Gastroesophageal sphincter (tissue), 4 donors: ENCODE measurements at regions not wholly inside any gene's neighbourhood (a gene's known extent, or its start where the extent isn't known, plus 50 kb on each side); places are given as distances from the start of the nearest gene placed in this dataset.

ENCODE experiments used
- ATAC-seq: fragments of 150-250 bp; one replicate; pipeline ENCODE4 v1.9.1; 2016; ENCODE audit warnings: mild to moderate bottlenecking, moderate library complexity
- H3K27ac ChIP-seq, 4 donors: fragments of 200-600 bp; sonication (generic) in 3 of 4; 1 replicate in 3 of 4; 2 replicates in 1 of 4; pipeline ENCODE4 v1.5.1; 2016 to 2019
- H3K27me3 ChIP-seq: fragments of 200-600 bp; sonication (generic); one replicate; pipeline ENCODE4 v1.5.1; 2019
- H3K36me3 ChIP-seq, 2 donors: fragments of 200-600 bp; sonication (generic); one replicate each; pipeline ENCODE4 v1.5.1; 2019; ENCODE audit warnings: control low read depth in 1 of 2
- H3K4me1 ChIP-seq, 3 donors: fragments of 200-600 bp; sonication (generic); 1 replicate in 2 of 3; 2 replicates in 1 of 3; pipeline ENCODE4 v1.5.1; 2016 to 2019; ENCODE audit warnings: control low read depth in 2 of 3
- H3K4me3 ChIP-seq, 2 donors: fragments of 200-600 bp; sonication (generic); one replicate each; pipeline ENCODE4 v1.5.1; 2019; ENCODE audit warnings: mild to moderate bottlenecking in 1 of 2, moderate library complexity in 1 of 2
- H3K9me3 ChIP-seq, 3 donors: fragments of 200-600 bp; sonication (generic); one replicate each; pipeline ENCODE4 v1.5.1; 2017 to 2019; ENCODE audit warnings: control low read depth in 2 of 3
- EP300 ChIP-seq: sonication (generic); formaldehyde crosslinking; IDR thresholded peaks from one replicate; pipeline ENCODE4 v1.6.1; 2017; ENCODE audit warnings: antibody characterized with exemption, mild to moderate bottlenecking
- POLR2A ChIP-seq, 2 donors: fragments of 450-650 bp; IDR thresholded peaks; one replicate each; pipeline ENCODE4 v1.6.1; 2017; ENCODE audit warnings: antibody characterized with exemption in 2 of 2, mild to moderate bottlenecking in 2 of 2, moderate library complexity in 1 of 2
- POLR2AphosphoS5 ChIP-seq: sonication (generic); formaldehyde crosslinking; IDR thresholded peaks from one replicate; pipeline ENCODE4 v1.6.1; 2017; ENCODE audit warnings: antibody characterized with exemption
- WGBS, 2 donors: methylation state at CpG; one replicate each; pipeline ENCODE4 v1.1.5; 2018; ENCODE audit warnings: low coverage in 1 of 2; 5-methylcytosine and 5-hydroxymethylcytosine counted together
- TF ChIP-seq, protein P1 (sequence below), 4 experiments: fragments of 200-600 bp in 2 of 4; fragments of 450-650 bp in 2 of 4; sonication (generic) in 1 of 4; IDR thresholded peaks; one replicate each; pipeline ENCODE4 v1.5.1; 2017 to 2019; ENCODE audit warnings: antibody characterized with exemption in 4 of 4, mild to moderate bottlenecking in 2 of 4, moderate library complexity in 2 of 4

DNA sequence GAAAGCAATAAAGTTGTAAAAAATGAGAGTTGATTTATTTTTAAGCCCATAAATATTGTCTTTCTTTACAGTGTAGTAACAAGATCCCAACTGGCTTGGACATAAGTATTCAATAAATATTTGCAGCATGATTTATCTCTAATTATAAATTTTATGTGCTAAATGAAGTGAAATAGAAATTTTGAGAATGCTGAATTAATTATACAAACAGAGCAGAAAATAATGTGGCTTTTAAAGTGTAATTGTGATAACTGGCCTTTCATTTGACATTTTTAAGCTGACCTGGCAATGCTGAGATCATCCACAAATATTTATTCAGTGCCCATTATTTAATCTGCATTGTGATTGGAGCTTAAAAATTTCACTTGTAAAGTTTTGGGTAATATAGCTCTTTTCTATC, 201.6 kb upstream of the NAV3 start:
- Histone ChIP-seq H3K36me3 (no peaks in the 10 kb centered on the region), H3K27me3 (no peaks in the 10 kb centered on the region)
- no peak for TF ChIP-seq POLR2A (IDR thresholded peaks at IDR 0.05)

DNA sequence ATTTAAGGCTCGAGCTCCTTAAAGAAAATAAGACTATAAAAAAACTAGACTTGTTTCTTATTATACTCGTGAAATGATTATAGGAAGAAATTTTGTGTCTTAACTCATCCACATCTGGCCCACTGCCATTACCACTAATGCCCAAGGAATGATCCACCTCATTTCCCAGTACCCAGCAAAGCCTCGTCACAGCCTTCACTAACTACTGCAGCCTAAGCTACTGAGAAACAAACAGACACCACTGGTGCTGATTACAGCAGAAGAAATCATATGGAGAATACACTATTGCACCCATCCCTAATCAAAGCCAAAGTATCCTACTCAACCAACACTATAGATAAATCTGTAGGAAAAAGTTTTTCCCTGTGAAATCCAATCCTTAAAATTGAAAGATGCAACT, 205.3 kb upstream of the NAV3 start:
- Histone ChIP-seq H3K36me3 (no peaks in the 10 kb centered on the region), H3K27me3 (no peaks in the 10 kb centered on the region), H3K4me1 (no peaks in the 10 kb centered on the region), H3K4me3 (no peak overlapping the region), H3K9me3 (no peaks in the 10 kb centered on the region), H3K27ac (no peak overlapping the region)
- WGBS, 2 donors, result 65% methylated on average over 3 of the region's 3 CpGs
- no peak for ATAC-seq
- TF ChIP-seq POLR2AphosphoS5 (no peak), EP300 (no peak), POLR2A (IDR thresholded peaks at IDR 0.05) (no peak)
- TF ChIP-seq, protein P1, sequence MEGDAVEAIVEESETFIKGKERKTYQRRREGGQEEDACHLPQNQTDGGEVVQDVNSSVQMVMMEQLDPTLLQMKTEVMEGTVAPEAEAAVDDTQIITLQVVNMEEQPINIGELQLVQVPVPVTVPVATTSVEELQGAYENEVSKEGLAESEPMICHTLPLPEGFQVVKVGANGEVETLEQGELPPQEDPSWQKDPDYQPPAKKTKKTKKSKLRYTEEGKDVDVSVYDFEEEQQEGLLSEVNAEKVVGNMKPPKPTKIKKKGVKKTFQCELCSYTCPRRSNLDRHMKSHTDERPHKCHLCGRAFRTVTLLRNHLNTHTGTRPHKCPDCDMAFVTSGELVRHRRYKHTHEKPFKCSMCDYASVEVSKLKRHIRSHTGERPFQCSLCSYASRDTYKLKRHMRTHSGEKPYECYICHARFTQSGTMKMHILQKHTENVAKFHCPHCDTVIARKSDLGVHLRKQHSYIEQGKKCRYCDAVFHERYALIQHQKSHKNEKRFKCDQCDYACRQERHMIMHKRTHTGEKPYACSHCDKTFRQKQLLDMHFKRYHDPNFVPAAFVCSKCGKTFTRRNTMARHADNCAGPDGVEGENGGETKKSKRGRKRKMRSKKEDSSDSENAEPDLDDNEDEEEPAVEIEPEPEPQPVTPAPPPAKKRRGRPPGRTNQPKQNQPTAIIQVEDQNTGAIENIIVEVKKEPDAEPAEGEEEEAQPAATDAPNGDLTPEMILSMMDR (IDR thresholded peaks at IDR 0.05), result no peak

More for the DNA sequence above, 201.6 kb upstream of the NAV3 start:
- no peak overlapping the region for H3K27ac ChIP-seq
- no peaks in the 10 kb centered on the region for H3K4me1 ChIP-seq
- H3K4me3 ChIP-seq, result no peak overlapping the region
- ATAC-seq, result no peak
- H3K9me3 ChIP-seq, result no peaks in the 10 kb centered on the region

DNA sequence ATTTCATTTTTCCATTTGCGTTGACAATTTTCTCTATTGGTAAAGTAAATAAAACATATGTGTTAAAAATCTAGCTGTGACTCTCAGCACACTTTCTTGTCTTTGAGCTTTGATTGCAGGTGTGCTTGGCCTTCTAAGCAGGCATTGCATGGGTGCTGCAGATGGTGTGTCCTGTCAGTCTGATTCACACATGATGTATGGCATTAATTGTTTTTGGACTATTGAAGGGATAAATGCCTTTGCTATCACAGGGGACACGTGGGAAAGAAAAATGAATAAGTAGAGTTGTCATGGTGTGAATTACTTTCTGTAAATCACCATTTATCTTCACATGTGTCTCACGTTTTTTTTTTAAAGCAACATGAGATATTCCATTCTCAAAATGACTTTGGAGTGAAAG, 211.3 kb upstream of the NAV3 start:
- no peak for TF ChIP-seq EP300
- no peak for TF ChIP-seq POLR2AphosphoS5
- TF ChIP-seq, protein P1 (IDR thresholded peaks at IDR 0.05), result no peak
- TF ChIP-seq POLR2A (IDR thresholded peaks at IDR 0.05), result no peak
- Histone ChIP-seq H3K27me3 (no peaks in the 10 kb centered on the region), H3K36me3 (no peaks in the 10 kb centered on the region), H3K4me1 (no peaks in the 10 kb centered on the region), H3K9me3 (peaks cover 0 to 16% (median 0%) of the 10 kb centered on the region in 3 donors), H3K27ac (no peak overlapping the region), H3K4me3 (no peak overlapping the region)
- WGBS, 2 donors, result 46 to 48% methylated on average over 3 of the region's 3 CpGs
- ATAC-seq, result no peak

DNA sequence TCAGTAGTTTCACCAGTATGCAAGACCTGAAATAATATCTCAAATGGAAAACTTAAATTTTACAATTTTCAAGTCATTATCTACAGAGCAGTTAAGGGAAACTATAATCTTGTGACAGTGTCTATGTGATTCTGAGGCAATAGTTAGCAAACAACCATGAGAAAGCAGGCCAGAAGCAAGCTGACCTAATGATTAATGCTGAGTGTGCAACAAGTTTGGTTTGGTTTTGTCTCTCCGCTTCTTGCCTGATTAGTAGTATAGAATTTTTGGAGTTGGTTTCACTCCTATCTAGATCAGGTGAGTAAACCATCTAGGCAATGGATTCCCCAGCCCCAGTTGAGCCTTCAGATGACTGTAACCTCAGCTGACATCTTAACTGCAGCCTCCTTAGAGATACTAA, 212.9 kb upstream of the NAV3 start:
- Histone ChIP-seq H3K36me3 (no peaks in the 10 kb centered on the region), H3K27me3 (no peaks in the 10 kb centered on the region), H3K9me3 (peaks cover 0 to 16% (median 0%) of the 10 kb centered on the region in 3 donors), H3K27ac (no peak overlapping the region), H3K4me1 (no peaks in the 10 kb centered on the region), H3K4me3 (no peak overlapping the region)
- TF ChIP-seq EP300, result no peak
- TF ChIP-seq POLR2AphosphoS5, result no peak
- no peak for TF ChIP-seq POLR2A (IDR thresholded peaks at IDR 0.05)
- TF ChIP-seq, protein P1 (IDR thresholded peaks at IDR 0.05), result no peak
- WGBS, 2 donors, result 100% methylated on average over 1 of the region's 1 CpG
- no peak for ATAC-seq

DNA sequence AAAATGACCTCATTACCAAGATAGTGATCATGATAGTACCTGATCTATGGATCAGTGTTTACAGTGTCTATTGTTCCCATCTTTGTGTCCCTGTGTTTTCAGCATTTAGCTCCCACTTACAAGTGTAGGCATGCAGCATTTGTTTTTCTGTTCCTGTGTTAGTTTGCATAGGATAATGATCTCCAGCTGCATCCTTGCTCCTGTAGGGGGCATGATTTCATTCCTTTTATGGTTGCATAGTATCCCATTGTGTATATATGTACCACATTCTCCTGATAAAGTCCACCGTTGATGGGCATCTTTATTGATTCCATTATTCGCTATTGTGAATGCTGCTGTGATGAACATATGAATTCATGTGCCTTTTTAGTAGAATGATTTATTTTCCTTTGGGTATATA, 215.4 kb upstream of the NAV3 start:
- H3K27ac ChIP-seq, result no peak overlapping the region
- H3K4me3 ChIP-seq, result no peak overlapping the region
- no peak for ATAC-seq
- H3K27me3 ChIP-seq, result no peaks in the 10 kb centered on the region
- no peaks in the 10 kb centered on the region for H3K36me3 ChIP-seq
- TF ChIP-seq POLR2AphosphoS5, result no peak
- TF ChIP-seq, protein P1 (IDR thresholded peaks at IDR 0.05), result no peak
- no peak for TF ChIP-seq POLR2A (IDR thresholded peaks at IDR 0.05)
- no peak for TF ChIP-seq EP300
- no peaks in the 10 kb centered on the region for H3K4me1 ChIP-seq
- 69 to 98% methylated on average over 2 of the region's 2 CpGs for WGBS, 2 donors
- peaks cover 0 to 16% (median 0%) of the 10 kb centered on the region in 3 donors for H3K9me3 ChIP-seq

DNA sequence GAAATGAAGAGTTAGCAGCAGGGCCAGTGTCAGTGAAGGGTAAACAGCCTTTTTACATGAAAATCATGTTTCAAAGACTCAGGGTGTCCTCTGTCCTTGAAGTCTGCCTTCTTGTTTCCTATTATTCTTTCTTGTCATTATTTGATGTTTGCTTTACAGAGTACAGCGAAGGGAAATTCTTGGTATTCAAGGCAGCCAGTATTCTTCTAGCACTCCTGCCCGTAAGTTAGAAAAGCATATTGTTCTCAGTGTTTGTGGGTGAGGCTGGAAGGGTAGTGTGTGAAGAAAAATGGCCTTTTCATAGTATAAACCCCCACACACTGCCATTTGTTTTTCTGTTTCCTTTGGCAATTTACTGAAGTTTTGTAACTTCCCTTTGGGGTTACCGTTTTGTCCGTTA, 217.3 kb upstream of the NAV3 start:
- no peaks in the 10 kb centered on the region for H3K36me3 ChIP-seq
- H3K27me3 ChIP-seq, result no peaks in the 10 kb centered on the region
- ATAC-seq, result no peak
- H3K4me1 ChIP-seq, result peaks cover 0 to 2% (median 0%) of the 10 kb centered on the region in 3 donors
- no peak overlapping the region for H3K4me3 ChIP-seq
- peaks cover 0 to 16% (median 0%) of the 10 kb centered on the region in 3 donors for H3K9me3 ChIP-seq
- WGBS, 2 donors, result 81 to 90% methylated on average over 4 of the region's 4 CpGs
- TF ChIP-seq POLR2A (IDR thresholded peaks at IDR 0.05) (no peak), EP300 (no peak), POLR2AphosphoS5 (no peak)
- TF ChIP-seq, protein P1 (IDR thresholded peaks at IDR 0.05), result no peak
- H3K27ac ChIP-seq, result no peak overlapping the region
